HEK293T (cell line): ENCODE measurements at regions not wholly inside any gene's neighbourhood (a gene's known extent, or its start where the extent isn't known, plus 50 kb on each side); places are given as distances from the start of the nearest gene placed in this dataset.
"Not testable (repeated sequence)": the region's sequence is repeated elsewhere in the genome, so short reads cannot be mapped to it uniquely, and the experiment has no call there.

Experiments
- CTCF ChIA-PET: fragments of 350-600 bp; formaldehyde crosslinking; extraction: SDS; loops from one replicate; lab custom pipeline; 2021; ENCODE audit warnings: antibody characterized with exemption, inconsistent platforms; lab: Yijun Ruan, JAX
- POLR2A ChIA-PET: fragments of 350-600 bp; formaldehyde crosslinking; extraction: SDS; loops from one replicate; lab custom pipeline; 2020; ENCODE audit warnings: antibody characterized with exemption, inconsistent platforms; lab: Yijun Ruan, JAX
- DNase-seq: peaks from one replicate; pipeline ENCODE4 v3.0.0; 2012; ENCODE audit warnings: mixed read lengths; ENCODE audit errors: extremely low spot score
- ARNT ChIP-seq: fragments of 450-650 bp; IDR thresholded peaks from 2 replicates; pipeline ENCODE4 v1.6.1; 2017; ENCODE audit warnings: mild to moderate bottlenecking
- BHLHE40 ChIP-seq: fragments of 450-650 bp; IDR thresholded peaks from 2 replicates; pipeline ENCODE4 v1.6.1; 2016; ENCODE audit warnings: mild to moderate bottlenecking, moderate library complexity, borderline replicate concordance
- CTBP1 ChIP-seq: fragments of 450-650 bp; IDR thresholded peaks from 2 replicates; pipeline ENCODE4 v1.6.1; 2016; ENCODE audit warnings: borderline replicate concordance
- ELF4 ChIP-seq: fragments of 450-650 bp; IDR thresholded peaks from 2 replicates; pipeline ENCODE4 v1.6.1; 2017; ENCODE audit warnings: antibody characterized with exemption
- FOXK2 ChIP-seq: fragments of 450-650 bp; IDR thresholded peaks from 2 replicates; pipeline ENCODE4 v1.6.1; 2016; ENCODE audit warnings: mild to moderate bottlenecking
- L3MBTL2 ChIP-seq: fragments of 450-650 bp; conservative IDR thresholded peaks from 2 replicates; pipeline ENCODE4 v1.6.1; 2016; ENCODE audit warnings: mild to moderate bottlenecking
- NFRKB ChIP-seq: fragments of 450-650 bp; IDR thresholded peaks from 2 replicates; pipeline ENCODE4 v1.6.1; 2016; ENCODE audit warnings: mild to moderate bottlenecking, moderate library complexity
- SUZ12 ChIP-seq: fragments of 450-650 bp; IDR thresholded peaks from 2 replicates; pipeline ENCODE4 v1.6.1; 2016; ENCODE audit warnings: mild to moderate bottlenecking
- TARDBP ChIP-seq: fragments of 450-650 bp; IDR thresholded peaks from 2 replicates; pipeline ENCODE4 v1.6.1; 2016
- TF ChIP-seq, protein P1 (sequence below): fragments of 450-650 bp; IDR thresholded peaks from 2 replicates; pipeline ENCODE4 v1.6.1; 2016

DNA sequence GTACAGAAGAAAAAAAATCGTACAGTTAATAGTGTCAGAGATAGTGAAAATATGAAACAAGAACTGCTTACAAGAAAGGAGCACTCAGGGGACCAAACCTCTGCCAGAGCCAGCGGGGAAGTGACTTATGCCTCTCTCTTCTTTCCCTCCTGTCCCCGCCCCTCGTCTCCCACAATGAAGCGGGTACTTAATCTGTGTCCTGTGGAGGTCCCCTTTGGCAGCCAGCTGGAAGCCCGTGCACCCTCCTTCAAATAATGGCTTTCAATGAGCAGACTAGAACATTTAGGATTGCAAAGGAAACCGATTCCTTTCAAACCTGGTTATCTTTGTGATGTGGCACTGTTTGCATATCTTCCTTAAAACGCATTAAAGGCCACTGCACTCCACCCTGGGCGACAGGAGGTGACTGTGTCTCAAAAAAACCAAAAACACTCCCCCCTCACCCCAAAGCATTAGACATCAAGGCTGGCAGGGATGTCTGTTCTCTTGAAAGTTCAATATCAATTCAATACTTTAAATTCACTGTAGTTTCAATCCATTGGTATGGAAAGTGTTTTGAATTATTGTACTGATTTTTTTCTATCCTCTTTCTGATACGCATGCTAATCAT lies 51.7 kb downstream of the PPIAL4C start:
- CTCF ChIA-PET, DNase-seq, POLR2A ChIA-PET: not testable (repeated sequence)

DNA sequence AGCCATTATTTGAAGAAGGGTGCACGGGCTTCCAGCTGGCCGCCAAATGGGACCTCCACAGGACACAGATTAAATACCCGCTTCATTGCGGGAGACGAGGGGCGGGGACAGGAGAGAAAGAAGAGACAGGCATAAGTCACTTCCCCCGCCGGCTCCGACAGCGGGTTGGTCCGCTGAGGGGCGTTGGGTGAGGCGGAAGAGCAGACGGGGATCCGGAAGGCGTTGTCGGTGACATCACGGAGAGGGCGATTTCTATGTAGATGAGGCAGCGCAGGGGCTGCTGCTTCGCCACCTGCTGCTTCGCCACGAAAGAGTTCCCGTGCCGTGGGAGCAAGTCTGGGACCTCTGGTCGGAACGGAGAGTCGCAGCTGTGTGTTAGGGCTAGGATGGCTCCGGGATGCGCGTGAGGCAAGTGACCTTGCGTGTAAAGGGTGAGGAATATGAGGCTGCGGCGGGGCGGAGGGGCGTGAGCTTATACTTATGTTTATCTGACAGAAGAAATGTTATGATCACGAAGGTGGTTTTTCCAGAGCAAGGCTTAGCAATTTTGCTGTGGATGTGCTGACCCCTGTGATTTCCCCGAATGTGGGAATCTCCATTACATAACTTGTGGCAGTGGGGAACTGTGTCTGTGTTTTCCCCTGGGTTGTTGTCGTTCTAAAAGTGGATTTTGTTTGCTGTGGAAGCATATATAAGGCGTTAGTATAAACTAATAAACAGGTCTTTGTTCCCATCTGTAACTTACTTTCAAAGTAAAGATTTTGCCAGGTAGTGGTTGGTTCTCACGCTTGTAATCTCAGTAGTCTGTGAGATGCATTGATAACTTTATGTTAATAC lies 52.9 kb downstream of the PPIAL4C start:
- POLR2A ChIA-PET, CTCF ChIA-PET: not testable (repeated sequence)
- peak; percentile 69 for DNase-seq
- TF ChIP-seq L3MBTL2 (peak; percentile 12), ARNT (peak; percentile 79), CTBP1 (peak; percentile 64; the same call in 1 of the 2 replicates), SUZ12 (peak; percentile 63; the same call in 1 of the 2 replicates), TARDBP (peak; percentile 93), FOXK2 (peak; percentile 96), ELF4 (peak; percentile 96), NFRKB (peak; percentile 80), BHLHE40 (peak; percentile 53; the same call in 1 of the 2 replicates)
- TF ChIP-seq, protein P1, sequence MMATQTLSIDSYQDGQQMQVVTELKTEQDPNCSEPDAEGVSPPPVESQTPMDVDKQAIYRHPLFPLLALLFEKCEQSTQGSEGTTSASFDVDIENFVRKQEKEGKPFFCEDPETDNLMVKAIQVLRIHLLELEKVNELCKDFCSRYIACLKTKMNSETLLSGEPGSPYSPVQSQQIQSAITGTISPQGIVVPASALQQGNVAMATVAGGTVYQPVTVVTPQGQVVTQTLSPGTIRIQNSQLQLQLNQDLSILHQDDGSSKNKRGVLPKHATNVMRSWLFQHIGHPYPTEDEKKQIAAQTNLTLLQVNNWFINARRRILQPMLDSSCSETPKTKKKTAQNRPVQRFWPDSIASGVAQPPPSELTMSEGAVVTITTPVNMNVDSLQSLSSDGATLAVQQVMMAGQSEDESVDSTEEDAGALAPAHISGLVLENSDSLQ: peak; percentile 89

DNA sequence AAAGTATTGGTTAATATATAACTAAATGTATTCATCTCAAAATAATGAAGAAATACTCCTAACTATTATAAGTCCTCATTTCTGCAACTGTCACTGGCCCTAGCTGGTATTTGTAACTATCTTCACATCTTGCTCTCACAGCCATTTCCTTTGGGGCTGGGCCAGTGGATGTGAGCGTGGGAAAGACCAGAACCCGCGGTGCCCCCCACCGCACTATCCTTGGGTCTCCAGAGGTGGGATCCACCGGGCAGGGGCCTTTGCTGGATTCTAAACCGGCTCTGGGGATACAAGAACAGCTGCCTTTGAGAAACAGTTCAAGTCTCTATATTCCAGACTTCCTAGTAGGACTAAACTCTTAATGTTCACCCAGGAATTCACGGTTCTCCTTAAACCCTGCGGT lies 54.8 kb downstream of the PPIAL4C start:
- POLR2A ChIA-PET, CTCF ChIA-PET, DNase-seq: not testable (repeated sequence)

DNA sequence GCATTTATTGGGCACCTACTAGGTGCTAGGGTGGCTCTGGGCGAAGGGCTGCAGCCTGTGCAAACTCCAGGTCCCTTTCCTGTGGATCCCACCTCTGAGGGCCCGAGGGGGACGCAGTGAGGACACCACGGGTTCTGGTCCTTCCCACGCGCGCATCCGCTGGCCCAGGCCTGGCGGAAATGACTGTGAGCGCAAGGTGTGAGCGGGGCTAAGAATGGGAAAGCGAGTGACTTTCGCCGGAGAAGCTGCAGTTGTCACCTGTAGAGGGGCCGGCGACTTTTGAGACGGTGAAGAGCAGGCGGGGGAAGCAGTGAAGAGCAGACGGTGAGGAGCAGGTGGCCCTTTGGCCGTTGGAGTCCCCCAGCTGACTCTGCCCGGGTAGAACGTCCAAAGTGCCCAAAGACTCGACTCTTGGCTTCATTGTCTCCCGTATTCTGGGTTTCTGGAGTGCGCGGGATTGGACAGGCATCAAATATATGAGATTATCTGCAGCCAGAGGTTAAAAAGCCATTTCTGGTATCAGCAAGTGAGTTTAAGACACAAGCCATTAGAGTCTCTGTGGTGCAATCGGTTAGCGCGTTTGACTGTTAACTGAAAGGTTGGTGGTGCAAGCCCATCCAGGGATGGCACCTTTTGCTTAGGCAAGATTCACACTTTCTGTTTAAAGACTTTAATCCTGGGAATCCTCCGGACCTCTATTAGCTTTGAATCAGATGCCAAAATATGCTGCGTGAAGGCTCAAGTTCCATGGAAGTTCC lies 55.4 kb downstream of the PPIAL4C start:
- CTCF ChIA-PET, DNase-seq, POLR2A ChIA-PET: not testable (repeated sequence)

DNA sequence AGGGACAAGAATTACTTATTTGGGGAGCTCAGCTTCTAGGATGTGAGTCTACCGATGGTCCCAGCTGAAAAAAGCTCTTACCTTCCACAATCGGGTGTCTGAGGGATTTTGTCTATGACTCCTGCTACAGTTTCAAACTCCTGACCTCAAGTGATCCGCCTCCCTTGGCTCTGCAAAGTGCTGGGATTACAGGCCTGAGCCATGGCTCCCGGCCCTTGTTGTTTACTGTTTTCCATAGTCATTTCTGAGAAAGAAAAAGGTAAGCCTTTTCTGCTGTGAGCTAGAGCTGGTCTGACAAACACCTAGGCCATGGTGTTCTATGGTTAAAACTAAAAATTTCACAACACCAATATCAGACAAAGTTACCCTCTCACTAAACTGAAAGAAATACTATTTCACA lies 57.5 kb downstream of the PPIAL4C start:
- DNase-seq, POLR2A ChIA-PET, CTCF ChIA-PET: not testable (repeated sequence)

DNA sequence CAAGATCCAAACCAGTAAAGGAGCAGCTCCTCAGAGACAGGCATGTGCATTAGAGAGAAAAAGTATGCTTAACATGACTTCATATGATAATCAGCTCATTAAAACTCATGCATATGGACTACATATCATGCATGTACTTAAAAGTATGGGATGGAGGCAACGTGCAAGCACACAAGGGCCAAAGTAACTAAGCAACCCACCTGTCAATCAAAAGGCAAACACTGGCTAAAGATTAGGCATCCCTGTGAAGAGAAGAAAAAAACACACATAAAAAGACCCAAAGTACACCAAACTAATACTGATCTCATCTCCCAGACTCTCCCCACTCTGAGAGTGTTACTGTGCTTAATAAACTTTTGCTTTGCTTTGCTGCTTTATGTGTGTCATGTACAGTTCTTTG lies 61.2 kb downstream of the PPIAL4C start:
- POLR2A ChIA-PET, CTCF ChIA-PET, DNase-seq: not testable (repeated sequence)
- TF ChIP-seq, protein P1: peak; percentile 75

DNA sequence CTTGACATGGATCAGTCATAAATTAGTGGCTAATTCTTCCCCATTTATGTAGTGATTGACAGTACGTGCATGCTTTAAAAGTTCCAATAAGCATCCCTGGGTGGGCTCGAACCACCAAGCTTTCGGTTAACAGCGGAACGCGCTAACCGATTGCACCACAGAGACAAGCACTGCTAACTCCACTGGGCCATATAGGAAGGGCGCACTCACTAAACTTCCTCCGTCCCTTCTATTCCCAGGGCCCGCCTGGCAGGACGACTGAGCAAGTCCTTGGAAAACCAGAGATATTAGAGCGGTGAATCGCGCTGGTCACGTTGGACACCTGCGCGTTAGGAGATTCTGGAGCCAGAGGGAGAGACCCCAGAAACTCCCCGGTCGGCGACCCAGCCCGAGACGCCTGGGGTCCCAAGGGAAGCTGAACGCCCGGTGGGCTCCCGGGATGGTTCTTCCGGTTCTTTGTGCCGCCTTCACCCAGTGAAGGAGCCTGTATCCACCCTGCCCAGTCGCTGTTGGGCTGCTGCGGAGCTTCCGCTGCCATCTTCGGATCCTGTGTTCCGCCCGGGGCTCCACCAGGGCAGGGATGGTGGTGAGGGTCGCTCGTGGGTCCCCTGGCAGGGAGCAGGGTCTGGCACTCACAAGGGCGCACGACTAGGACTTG lies 62.8 kb downstream of the PPIAL4C start:
- DNase-seq, CTCF ChIA-PET, POLR2A ChIA-PET: not testable (repeated sequence)

DNA sequence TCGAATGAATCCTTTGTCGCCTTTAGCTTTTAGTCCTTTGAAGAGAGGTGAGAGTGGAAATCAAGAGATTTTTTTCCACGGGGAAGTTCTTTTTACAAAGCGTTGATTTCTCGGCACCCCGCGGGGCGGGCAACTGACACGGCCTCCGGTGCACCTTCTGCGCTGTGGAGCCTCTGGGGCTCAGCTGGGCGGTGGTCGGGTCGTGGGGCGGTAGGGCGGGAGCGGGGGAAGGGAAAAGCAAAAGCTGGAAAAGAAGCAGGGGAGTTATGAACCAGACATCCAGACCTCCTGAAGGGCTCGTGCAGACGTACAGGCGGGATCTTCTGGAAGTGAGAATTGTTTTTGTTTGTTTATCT lies 63.3 kb downstream of the PPIAL4C start:
- not testable (repeated sequence) for DNase-seq

DNA sequence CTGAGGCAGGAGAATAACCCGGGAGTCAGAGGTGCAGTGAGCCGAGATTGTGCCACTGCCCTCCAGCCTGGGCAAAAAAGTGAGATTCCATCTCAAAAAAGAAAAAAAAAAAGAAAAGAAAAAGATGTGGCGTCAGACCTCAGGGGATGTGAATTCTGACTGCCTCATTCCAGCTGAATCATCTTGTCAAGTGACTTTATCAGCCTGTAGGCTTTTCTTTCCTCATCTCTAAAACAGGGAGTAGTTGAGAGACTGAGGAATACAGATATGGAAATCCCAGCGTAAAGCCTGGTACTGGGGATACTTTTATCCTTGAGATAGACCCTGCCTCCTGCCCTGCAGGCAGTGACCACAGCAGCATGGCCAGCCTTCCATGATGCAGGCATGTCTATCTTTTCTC lies 74.1 kb downstream of the PPIAL4C start:
- POLR2A ChIA-PET, CTCF ChIA-PET, DNase-seq: not testable (repeated sequence)

More for the DNA sequence above, 63.3 kb downstream of the PPIAL4C start:
- CTCF ChIA-PET, POLR2A ChIA-PET: not testable (repeated sequence)

DNA sequence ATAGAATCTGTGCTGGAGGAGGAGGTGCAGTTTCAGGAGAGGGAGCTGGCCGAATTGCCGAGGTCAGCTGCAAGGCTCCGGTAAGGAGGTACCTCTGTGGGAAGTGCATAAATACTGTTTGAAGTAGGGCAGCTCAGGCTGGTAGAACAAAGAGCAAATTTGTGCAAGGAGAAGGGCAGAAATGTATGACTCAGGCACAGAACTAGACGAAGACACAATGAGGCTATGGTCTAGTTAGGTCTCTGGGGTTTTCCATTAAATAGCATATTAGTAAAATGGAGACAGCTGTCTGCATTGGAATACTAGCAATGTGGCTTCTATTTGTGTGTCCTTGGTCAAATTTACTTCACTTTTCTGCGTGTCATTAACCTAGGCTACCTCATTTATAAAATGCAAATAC lies 74.5 kb downstream of the PPIAL4C start:
- POLR2A ChIA-PET, CTCF ChIA-PET, DNase-seq: not testable (repeated sequence)

DNA sequence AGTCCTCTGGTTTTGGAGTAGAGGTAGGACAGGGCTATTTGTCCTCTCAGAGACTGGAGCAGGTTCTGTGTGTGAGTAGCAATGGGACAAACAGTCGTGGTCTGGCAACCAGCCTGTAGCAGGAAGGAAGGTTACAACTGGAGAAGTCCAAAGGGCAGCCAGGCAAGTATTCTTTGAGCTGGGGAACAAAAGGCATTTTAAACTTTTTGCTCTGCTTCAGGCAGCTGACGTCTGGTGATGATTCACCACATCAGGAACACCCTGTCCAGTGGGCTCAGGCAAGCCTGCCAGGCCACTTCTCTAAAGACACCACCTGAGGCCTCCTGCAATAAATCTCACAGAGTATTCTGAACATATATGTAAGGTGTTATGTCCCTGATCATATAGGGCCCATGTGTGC lies 81.0 kb downstream of the PPIAL4C start:
- CTCF ChIA-PET, POLR2A ChIA-PET, DNase-seq: not testable (repeated sequence)

DNA sequence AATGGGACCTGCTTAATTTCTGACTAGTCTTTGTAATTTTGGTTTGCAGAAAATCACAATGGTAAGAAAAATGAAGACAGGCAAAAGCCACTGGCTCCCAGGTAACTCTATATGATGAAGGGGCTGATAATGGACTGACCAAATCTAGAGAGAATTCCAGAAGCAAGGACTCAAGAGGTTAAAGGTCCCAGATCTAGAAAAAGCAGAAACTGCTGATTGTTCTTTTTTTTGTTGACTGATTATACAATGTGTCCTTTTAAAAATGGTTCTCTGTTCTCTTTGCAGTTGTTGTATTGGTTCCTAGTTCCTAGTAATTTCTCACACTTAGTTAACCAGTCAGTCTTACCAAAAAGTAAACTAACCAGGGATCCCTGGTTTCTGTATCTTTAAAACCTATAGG lies 81.4 kb downstream of the PPIAL4C start:
- POLR2A ChIA-PET, DNase-seq, CTCF ChIA-PET: not testable (repeated sequence)

DNA sequence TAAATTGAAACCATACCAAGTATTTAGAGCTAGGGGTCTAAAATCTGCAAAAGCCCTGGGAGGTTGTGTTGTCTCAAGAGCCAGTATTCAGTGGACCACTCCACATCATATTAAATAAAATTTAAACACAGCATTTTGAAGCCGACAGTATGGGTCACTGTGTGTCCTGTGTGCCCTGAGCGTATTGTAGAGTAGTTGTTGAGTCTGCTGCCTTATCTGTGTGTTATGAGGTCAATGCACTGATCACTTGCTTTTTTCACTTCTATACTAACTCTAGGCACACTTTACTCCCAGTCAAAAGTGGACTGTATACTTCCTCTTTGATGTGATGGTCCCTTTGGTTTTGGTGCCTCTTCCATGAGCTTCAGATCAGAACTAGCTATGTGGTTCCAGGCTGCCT lies 81.9 kb downstream of the PPIAL4C start:
- DNase-seq, POLR2A ChIA-PET, CTCF ChIA-PET: not testable (repeated sequence)

DNA sequence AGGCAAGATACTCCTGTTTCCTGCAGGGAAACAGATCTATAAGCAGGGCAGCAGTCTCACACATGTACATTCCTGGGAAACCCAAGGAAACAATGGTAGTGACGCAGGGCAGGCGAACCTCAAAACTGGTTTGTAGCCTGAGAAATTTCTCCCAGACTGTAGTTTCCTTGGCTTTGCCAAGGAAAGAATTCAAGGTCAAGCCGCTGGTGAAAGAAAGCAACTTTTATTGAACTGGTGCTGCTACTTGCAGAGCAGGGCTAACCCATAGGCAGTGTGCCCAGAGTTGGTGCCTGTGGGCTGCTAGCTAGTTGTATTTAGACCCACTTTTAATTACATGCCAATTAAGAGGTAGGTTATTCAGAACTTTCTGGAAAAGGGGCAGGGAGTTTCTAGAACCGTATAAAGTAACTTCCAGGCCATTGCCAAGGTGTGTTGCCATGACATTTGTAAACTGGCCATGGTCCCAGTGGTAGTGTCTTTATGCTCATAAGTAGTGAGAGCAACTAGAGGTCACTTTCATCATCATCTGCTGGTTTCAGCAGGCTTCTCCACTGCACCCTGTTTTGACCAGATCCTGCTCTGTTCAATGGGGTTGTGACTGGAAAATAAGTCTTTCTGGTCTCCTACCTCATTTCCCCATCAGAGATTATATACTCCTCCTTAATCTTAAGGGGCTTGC lies 89.7 kb downstream of the PPIAL4C start:
- CTCF ChIA-PET, DNase-seq, POLR2A ChIA-PET: not testable (repeated sequence)
